HCEC 1CT (cell line): ENCODE measurements at regions not wholly inside any gene's neighbourhood (a gene's known extent, or its start where the extent isn't known, plus 50 kb on each side); places are given as distances from the start of the nearest gene placed in this dataset.
A peak's percentile ranks its signal among the peaks of the same experiment; 100 is the strongest.

ENCODE experiments used
- DNase-seq: peaks from one replicate; pipeline ENCODE4 v3.0.0-alpha.2; 2017

DNA sequence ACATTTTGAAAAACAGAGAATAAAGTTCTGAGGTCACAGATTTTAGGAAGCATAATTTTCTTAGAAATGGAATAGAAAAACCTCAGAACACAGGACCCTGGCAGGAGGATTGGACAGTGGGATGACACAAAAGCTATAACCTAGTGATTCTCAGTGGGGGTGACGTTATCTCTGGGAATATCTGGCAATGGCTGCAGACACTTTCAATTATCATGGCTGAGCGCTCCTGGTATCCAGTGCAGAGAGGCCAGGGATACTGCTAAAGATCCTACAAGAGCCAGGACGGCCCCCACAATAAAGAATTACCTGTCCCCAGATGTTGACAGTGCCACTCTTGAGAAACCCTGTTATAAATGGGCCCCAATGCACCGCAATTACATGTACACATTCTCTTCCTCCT lies 117.2 kb upstream of the SPRED2 start:
- no peak for DNase-seq

- no peak for DNase-seq
These were observed 116.8 kb upstream of the SPRED2 start for GRCh38 chr2:65549257-65549627.

DNA sequence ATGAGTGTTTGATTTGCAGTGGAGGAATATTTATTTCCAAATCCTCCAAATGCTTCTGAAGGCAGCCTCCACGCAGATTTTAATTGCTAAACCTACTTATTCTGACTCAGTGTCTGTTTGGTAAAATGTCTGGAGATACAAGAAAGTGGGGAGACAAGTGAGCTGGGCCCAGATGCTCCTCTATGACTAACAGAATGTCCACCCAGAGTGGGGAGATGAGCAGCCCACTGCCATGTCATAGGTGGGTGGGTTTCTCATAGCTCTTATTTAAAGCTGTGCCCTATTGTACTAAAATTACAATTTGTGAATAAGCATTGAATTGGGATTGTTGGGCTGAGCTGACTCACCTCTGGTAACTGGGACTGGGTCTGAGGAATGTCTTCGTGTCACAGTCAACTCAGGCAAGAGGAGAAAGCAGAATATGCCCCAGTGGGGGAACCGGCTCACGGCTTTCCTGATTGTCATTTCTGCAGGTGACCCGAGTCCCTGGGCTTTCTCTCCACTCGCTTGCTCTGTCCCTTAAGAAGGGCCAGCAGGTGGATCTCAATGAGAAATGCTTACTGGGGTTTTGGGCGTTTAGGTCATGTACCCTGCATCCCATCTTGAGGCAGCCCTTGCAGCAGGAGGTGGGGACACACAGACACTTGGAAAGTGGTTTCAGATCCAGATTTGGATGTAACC lies 116.3 kb upstream of the SPRED2 start:
- no peak for DNase-seq

- no peak for DNase-seq
These were observed 115.7 kb upstream of the SPRED2 start for GRCh38 chr2:65548064-65548463.

DNA sequence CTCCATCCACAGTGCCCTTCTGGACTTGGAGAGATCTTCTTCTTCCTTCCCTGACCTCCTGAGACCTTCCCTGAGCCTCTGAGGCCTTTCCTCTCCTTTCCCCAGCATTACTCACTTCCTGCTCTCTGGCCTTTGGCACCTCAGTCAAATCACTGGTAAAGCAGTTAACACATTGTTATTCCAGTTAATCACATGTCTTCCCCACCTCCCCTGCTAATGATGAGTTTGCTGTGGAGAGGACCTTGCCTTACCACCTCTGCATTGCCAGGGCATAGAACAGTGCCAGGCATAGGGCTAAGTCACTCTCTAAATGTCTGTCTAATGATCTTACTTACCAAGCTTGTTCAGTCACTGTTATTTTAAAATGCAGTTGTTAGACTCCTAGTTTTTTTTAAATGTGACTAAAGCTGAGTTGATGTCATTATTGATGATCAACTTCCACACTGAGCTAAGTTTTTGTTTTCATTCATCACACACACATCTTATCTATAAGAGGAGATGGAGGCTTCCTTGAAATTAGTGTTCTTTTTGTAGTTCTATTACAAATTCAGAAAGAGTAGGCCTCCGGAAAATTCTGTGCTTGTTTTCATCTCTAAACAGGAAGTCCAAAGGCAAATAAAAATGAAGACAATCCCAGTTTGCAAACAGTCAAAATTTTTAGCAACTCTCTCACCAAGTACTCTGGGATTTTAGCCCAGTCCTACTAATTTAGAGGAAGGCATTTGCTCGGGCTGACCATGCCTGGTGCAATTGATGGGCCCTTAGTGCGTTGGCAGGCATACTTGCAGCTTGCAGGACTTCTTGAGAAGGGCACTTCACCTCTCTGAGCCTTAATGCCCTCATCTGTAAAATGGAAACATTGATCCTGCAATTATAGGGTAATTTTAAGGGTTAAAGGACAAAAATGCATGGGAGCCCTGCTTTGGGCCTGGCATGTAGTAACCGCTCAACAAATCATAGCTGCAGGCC lies 113.7 kb upstream of the SPRED2 start:
- peak; percentile 79 for DNase-seq

- no peak for DNase-seq
These were observed 109.4 kb upstream of the SPRED2 start for GRCh38 chr2:65541773-65542172.

GRCh38 chr2:65539633-65540032 lies 107.2 kb upstream of the SPRED2 start:
- DNase-seq = no peak

DNA sequence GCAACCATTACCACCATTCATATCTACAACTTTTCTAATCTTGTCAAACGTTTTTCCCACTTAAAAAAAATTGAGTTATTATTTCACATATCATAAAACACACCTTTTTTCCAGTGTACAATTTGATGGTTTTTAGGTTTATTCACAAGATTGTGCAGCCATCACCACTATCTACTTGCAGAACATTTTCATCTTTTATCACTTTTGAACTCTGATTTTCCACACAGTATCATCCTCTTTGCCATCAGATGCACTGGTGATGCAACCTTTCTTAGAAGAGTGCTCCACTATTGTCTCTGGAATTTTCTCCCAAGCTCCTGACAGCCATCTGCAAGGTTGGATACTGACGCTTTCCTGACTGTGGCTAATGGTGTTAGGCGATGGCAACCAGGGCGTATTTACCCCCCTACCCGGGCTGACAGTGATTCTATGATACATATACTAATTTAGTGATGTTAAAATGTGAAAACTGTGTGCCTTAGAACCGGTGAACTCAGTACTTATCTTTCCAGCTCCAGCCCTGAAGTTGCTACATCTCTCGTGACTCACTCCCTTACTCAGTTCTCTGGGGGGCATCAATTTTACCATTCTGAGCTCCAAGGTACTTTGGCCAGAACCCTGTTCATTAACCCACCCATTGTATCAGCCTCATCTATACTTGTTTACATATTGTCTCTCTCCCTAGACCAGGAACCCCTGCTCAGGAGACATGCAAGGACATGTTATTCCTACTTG lies 105.4 kb upstream of the SPRED2 start:
- peak; percentile 3 for DNase-seq

DNA sequence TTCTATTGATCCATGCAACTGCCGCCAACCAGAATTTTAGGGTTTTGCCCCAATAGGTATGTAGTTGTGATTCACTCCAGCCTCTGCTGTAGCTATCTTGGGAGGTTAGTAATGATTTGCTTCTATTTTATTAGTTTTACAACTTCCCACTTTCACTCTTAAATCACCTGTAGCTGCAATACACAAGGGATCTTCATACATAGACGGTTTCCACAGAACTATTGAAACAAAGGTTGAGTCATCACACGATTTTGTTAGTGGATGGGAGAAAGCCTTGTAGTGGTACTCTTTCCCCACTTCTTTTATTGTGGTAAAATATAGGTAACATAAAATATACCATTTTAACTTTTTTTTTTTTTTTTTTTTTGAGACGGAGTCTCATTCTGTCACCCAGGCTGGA lies 104.2 kb upstream of the SPRED2 start:
- DNase-seq = no peak

GRCh38 chr2:65532937-65533336 lies 100.5 kb upstream of the SPRED2 start:
- no peak for DNase-seq

DNA sequence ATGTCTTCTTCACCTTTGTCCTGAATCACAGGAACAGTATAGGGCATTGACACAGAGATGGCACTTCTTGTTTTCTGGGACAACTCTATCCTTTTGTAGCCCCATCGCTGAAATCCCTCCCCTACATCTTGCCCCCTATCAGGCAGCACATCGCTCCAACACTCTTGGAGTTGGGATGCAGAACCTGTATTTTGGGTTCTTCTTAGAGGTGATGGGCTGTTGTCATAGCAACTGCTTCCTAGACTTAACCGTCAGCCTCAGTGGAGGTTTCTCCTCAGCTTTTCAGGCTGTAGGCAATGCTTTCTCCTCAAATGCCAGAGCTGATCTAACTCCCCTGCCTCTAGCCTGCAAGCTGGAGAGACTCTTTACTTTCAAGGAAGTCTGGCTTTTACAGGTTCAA lies 99.9 kb upstream of the SPRED2 start:
- no peak for DNase-seq

DNA sequence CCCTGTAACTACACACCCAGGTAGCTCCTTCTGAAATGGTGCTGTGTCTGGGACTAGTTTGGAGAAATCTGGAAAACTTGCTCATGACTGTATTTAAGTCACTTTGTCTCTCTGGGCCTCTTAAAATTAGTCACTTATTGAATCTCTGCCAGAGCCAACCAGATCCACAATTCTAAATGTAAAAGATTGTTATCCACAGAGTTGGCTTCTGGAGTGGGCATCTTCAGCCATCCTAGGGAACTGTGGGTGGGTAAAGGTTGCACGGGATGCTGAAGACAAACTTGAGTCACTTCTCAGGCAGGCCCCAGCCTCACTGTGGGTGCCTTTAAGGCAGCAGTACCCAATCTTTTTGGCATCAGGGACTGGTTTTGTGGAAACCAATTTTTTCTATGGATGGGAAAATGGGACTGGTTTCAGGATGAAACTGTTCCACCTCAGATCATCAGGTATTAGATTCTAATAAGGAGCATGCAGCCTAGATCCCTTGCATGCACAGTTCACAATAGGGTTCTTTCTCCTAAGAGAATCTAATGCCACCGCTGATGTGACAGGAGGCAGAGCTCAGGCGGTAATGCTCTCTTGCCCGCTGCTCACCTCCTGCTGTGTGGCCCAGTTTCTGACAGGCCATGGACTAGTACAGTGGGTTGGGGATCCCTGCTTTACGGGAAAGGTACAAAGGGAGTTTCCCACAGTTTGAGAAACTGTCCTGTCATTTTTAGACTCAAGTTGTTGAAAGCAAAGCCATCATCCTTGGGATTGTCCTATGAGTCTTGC lies 98.3 kb upstream of the SPRED2 start:
- DNase-seq = peak; percentile 48

DNA sequence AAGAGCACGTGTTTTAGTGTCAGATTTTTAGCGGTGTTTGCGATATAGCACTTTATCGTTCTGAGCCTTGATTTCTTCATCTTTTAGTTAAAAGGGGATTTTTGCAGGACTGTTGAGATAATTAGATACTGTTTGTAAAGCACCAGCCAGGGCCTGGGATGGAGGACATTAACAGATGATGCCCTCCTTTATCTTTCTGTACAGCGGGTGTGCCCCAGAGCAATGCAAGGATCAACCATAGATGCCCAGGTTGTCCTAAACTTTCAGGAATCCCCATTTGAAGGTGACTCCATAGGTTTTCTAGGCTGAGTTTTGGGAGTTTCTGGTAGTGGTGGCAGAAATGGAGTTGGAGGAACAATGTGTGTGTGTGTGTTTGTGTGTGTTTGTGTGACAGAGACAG lies 97.0 kb upstream of the SPRED2 start:
- DNase-seq = no peak

GRCh38 chr2:65528241-65528574 lies 95.8 kb upstream of the SPRED2 start:
- no peak for DNase-seq

GRCh38 chr2:65527451-65528240 lies 95.2 kb upstream of the SPRED2 start:
- DNase-seq = no peak

DNA sequence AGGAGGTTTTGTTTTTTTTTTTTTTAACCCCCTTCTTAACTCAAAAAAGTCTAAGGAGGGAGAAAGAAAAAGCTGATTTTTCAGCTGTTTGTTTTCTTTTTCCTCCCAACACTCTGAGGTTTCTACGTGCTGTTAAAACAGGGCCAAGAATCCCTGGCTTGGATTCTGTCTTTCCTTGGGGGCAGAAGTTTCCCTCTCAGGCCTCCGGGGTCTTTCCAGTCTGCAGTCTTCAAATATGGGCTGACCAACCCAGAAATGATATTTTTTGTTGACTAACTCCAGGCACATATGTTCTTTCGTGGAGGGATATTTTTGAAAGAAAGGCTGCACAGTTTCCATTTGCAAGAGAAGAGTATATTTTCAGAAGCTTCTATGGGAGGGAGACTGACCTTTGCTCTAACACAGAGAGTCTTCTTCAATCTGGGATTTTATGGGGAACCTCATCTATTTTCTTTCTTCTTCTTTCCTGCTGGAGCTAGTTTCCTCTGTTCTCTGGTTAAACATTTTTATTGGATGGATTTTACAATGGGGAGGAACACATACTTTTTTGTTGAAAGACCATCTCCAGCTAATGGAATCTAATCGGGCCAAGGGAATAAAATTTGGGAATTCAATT lies 93.3 kb upstream of the SPRED2 start:
- no peak for DNase-seq

- DNase-seq = no peak
These were observed 90.5 kb upstream of the SPRED2 start for GRCh38 chr2:65522922-65523321.

DNA sequence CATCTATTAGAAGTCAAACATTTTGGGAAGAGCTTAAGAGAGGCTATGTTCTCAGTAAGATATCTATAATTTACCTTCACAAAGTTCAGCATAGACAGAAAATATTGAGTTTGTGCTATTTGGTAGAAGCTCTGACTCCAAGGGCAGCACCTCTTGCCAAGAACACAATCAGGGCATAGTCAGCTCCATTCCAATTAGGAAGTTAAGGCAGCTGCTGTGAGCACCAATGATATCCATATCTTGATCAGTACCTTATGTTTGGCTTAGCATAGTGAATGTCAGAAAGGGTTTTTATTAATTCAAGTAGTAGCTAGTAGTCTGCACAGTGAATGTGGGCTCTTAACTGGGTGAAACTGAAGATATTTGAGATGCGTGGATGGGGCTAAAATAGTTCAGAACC lies 86.4 kb upstream of the SPRED2 start:
- DNase-seq = no peak

DNA sequence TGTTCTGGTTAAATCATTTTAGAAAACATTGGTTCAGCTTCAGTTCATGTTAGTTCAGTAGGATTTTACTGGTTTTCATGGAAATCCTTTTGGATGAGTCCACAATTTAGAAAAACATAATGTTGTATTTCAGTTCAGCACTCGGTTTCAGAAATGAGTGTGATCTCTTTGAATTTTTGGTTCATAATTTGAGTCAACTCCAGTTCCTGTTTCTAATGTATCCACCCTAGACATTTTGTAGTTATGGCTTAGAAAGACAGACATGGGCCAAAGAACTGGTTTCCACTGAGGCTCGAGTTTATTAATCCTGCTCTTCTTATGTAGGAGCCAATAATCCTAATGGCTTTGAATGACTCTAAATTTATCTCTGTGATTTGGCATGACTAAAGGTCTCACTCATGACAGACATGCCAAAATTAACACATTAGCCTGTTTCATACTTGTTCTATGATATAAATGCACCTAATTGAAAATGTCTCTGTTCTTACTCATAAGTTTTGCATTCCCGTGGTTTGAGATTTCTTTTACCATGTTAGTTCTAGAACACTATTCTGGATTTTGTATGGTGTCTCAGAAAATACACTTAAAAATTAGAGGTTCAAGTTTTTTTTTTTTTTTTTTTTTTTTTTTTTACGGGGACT lies 82.3 kb upstream of the SPRED2 start:
- peak; percentile 39 for DNase-seq

DNA sequence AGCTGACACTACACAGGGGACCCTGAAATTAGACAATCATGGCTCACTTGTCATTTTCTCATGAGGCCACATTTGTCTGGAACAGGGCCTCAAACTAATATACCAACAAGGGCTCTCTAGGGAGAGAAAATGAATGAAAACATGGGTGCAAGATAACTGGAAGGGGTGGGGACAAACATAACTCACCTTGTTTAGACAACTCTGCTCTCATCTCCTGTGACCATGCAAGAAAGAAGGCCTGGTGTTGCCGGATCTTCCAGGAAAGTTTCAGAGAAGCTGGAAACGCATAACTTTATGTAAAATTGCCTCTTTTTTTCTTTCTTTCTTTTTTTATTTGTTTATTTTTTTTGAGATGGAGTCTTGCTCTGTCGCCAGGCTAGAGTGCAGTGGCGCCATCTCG lies 80.4 kb upstream of the SPRED2 start:
- no peak for DNase-seq

GRCh38 chr2:65511306-65511705 lies 78.9 kb upstream of the SPRED2 start:
- DNase-seq = no peak
